Peyer's patch (tissue), 4 donors: ENCODE measurements at regions not wholly inside any gene's neighbourhood (a gene's known extent, or its start where the extent isn't known, plus 50 kb on each side); places are given as distances from the start of the nearest gene placed in this dataset.

Experiments
- DNase-seq, 3 donors: peaks; one replicate each; pipeline ENCODE4 v3.0.0-alpha.2; 2017 to 2019
- H3K27ac ChIP-seq, 4 donors: fragments of 200-600 bp; sonication (generic); one replicate each; pipeline ENCODE4 v1.5.1; 2016 to 2019
- H3K27me3 ChIP-seq, 2 donors: fragments of 200-600 bp; sonication (generic); one replicate each; pipeline ENCODE4 v1.5.1; 2019
- H3K36me3 ChIP-seq, 3 donors: fragments of 200-600 bp; sonication (generic); one replicate each; pipeline ENCODE4 v1.5.1; 2016 to 2019
- H3K4me1 ChIP-seq, 4 donors: fragments of 200-600 bp; sonication (generic); one replicate each; pipeline ENCODE4 v1.5.1; 2016 to 2019
- H3K4me3 ChIP-seq, 4 donors: fragments of 200-600 bp; sonication (generic); 1 replicate in 3 of 4; 2 replicates in 1 of 4; pipeline ENCODE4 v1.5.1; 2016 to 2019; ENCODE audit warnings: mild to moderate bottlenecking in 1 of 4
- H3K9me3 ChIP-seq, 4 donors: fragments of 200-600 bp; sonication (generic); one replicate each; pipeline ENCODE4 v1.5.1; 2016 to 2019; ENCODE audit warnings: mild to moderate bottlenecking in 1 of 4
- POLR2A ChIP-seq, 2 donors: fragments of 450-650 bp; IDR thresholded peaks; one replicate each; pipeline ENCODE4 v1.5.1; 2017; ENCODE audit warnings: antibody characterized with exemption in 2 of 2, mild to moderate bottlenecking in 2 of 2, moderate library complexity in 2 of 2
- TF ChIP-seq, protein P1 (sequence below), 6 experiments: fragments of 450-650 bp in 4 of 6; fragments of 200-600 bp in 2 of 6; sonication (generic) in 1 of 6; IDR thresholded peaks; one replicate each; pipeline ENCODE4 v1.5.1; 2017 to 2019; ENCODE audit warnings: antibody characterized with exemption in 6 of 6, mild to moderate bottlenecking in 3 of 6, moderate library complexity in 1 of 6

DNA sequence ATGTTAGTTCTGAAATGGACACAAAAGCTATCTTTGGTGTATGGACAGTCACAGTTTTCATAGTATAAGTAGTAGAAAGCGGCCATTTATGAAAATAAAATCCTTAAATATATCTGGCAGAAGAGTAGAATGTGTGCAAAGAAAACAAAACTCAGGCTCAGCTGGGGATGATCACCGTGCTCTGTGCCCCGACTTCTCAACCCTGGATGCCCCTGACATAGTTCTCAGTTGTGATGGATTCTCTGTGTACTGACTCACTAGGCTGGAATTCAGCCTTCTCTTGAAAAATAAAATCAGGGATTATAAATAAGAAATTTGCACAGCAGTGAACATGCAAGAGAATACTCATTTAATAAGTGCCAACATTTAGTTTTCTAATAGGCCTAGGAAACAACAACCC, 925.1 kb upstream of the NR2F2 start:
- DNase-seq: no peak
- Histone ChIP-seq H3K27me3 (no peaks in the 10 kb centered on the region), H3K9me3 (no peaks in the 10 kb centered on the region), H3K27ac (no peak overlapping the region), H3K4me1 (no peaks in the 10 kb centered on the region), H3K4me3 (no peak overlapping the region), H3K36me3 (no peaks in the 10 kb centered on the region)
- no peak for TF ChIP-seq POLR2A (IDR thresholded peaks at IDR 0.05)
- TF ChIP-seq, protein P1, sequence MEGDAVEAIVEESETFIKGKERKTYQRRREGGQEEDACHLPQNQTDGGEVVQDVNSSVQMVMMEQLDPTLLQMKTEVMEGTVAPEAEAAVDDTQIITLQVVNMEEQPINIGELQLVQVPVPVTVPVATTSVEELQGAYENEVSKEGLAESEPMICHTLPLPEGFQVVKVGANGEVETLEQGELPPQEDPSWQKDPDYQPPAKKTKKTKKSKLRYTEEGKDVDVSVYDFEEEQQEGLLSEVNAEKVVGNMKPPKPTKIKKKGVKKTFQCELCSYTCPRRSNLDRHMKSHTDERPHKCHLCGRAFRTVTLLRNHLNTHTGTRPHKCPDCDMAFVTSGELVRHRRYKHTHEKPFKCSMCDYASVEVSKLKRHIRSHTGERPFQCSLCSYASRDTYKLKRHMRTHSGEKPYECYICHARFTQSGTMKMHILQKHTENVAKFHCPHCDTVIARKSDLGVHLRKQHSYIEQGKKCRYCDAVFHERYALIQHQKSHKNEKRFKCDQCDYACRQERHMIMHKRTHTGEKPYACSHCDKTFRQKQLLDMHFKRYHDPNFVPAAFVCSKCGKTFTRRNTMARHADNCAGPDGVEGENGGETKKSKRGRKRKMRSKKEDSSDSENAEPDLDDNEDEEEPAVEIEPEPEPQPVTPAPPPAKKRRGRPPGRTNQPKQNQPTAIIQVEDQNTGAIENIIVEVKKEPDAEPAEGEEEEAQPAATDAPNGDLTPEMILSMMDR (IDR thresholded peaks at IDR 0.05): no peak

DNA sequence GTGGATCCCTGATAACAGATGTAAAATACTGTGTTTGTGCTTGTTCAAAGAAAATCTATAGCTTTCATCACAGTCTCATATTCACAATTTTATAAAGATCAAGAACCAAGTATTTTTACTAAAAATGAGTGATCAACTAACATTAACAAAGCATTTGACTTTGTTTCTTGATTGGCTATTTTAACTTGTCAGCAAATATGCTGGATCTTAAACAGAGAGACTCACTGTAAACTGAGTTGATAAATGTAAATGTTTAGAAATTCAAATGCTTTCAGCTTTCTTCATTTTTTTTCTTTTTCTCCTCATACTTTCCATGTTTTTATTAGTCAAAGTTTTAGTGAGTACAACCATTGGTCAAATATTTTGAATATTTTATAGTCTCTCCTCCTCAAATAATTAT, 923.0 kb upstream of the NR2F2 start:
- no peaks in the 10 kb centered on the region for H3K9me3 ChIP-seq
- H3K27me3 ChIP-seq: no peaks in the 10 kb centered on the region
- H3K4me3 ChIP-seq: no peak overlapping the region
- no peaks in the 10 kb centered on the region for H3K36me3 ChIP-seq
- no peaks in the 10 kb centered on the region for H3K4me1 ChIP-seq
- TF ChIP-seq POLR2A (IDR thresholded peaks at IDR 0.05): no peak
- TF ChIP-seq, protein P1 (IDR thresholded peaks at IDR 0.05): no peak
- no peak overlapping the region for H3K27ac ChIP-seq
- no peak for DNase-seq

DNA sequence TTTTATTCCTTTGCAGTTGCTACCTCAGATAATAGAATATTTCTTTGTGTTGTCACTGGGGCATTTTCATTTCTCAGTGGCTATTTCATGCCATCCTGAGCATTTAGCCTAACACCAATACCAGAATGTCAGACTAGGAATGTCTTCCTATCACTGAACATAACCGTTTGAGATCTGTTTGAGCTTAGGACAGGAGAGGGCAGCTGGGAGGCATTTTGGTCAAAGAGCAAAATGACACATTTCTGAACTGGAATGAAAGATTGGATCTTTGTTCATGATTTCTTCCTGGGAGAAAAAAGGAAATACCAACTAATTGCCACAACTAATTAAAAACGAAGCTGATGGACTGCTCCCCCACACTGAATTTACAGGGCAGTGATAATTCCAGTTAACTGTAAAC, 921.3 kb upstream of the NR2F2 start:
- DNase-seq: no peak
- Histone ChIP-seq H3K27me3 (no peaks in the 10 kb centered on the region), H3K9me3 (no peaks in the 10 kb centered on the region), H3K4me1 (no peaks in the 10 kb centered on the region), H3K36me3 (no peaks in the 10 kb centered on the region), H3K27ac (no peak overlapping the region), H3K4me3 (no peak overlapping the region)
- TF ChIP-seq, protein P1 (IDR thresholded peaks at IDR 0.05): no peak
- no peak for TF ChIP-seq POLR2A (IDR thresholded peaks at IDR 0.05)

DNA sequence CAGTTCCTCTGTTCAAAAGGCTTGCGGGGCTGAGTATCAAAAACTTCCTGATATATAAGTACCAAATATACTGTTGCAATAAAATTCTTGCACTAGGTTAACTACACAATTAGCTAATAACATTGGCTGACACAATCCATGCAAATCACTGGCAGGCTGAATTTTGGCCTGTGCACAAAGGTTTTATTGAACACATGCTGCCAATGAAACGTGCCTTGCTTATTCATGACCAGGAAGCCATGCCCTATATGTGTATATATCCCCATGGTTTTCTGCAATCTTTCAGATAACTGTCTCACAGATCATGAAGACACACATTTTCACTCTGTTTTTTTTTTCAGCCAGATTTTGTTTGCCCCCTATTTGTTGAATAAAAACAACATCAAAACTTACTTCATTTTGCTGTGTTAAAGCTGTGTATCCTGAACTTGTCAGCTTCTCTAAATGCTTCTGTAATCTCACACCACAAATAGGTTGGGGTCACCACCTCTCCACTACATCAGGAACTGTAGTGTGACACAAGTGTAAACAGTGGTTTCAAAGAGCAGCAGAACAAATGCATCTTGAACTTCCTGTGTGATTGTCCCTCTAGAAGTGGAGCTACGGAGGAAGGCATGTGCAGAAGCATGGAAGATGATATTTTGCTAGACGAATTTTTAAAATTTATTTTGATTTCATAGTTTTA, 920.7 kb upstream of the NR2F2 start:
- TF ChIP-seq, protein P1 (IDR thresholded peaks at IDR 0.05): no peak
- no peak for TF ChIP-seq POLR2A (IDR thresholded peaks at IDR 0.05)
- Histone ChIP-seq H3K4me3 (no peak overlapping the region), H3K36me3 (no peaks in the 10 kb centered on the region), H3K27ac (no peak overlapping the region), H3K4me1 (no peaks in the 10 kb centered on the region), H3K27me3 (no peaks in the 10 kb centered on the region), H3K9me3 (no peaks in the 10 kb centered on the region)
- DNase-seq: no peak

DNA sequence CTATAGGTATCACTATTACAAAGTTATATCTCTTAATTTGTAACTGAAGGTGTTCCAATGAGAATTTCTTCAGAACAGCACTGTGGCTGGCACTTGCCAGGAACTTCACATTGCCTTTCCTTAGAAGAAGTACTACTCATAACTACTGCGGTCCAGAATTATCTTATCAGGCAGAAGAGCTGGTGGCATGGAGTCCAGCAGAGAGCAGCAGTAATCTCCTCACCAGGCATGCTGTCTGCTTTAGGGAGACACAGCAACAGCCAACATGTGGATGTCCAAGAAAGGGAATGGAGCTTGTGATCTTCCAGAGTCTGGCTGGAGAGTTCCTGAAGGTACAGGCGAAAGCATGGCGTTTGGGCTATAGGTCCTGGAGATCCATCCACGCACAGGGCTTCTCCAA, 919.7 kb upstream of the NR2F2 start:
- Histone ChIP-seq H3K9me3 (no peaks in the 10 kb centered on the region), H3K27ac (no peak overlapping the region), H3K27me3 (no peaks in the 10 kb centered on the region), H3K36me3 (no peaks in the 10 kb centered on the region), H3K4me3 (no peak overlapping the region), H3K4me1 (no peaks in the 10 kb centered on the region)
- DNase-seq: no peak
- no peak for TF ChIP-seq POLR2A (IDR thresholded peaks at IDR 0.05)
- TF ChIP-seq, protein P1 (IDR thresholded peaks at IDR 0.05): no peak

DNA sequence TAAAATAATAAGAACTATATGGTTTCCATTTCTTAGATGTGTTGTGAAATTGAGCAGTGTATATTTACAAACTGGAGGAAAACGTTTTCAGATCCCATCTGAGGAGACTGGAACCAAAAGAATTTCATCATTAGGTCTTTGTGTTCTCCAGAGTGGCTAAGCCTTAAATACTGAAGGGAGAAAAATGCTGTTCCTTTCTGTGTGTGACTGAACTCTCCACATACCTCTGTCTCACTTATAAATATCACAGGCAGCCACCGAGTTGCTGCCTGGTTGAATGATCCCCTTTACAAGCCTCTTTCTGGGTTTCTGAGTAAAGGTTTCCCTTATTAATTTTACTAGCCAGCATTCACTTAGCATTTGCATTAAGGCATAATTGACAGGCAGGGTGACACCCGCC, 913.9 kb upstream of the NR2F2 start:
- DNase-seq: no peak
- Histone ChIP-seq H3K4me1 (no peaks in the 10 kb centered on the region), H3K9me3 (no peaks in the 10 kb centered on the region), H3K27ac (no peak overlapping the region), H3K36me3 (no peaks in the 10 kb centered on the region), H3K27me3 (no peaks in the 10 kb centered on the region), H3K4me3 (no peak overlapping the region)
- no peak for TF ChIP-seq POLR2A (IDR thresholded peaks at IDR 0.05)
- TF ChIP-seq, protein P1 (IDR thresholded peaks at IDR 0.05): no peak
